IPS-20b (cell line): ENCODE measurements at regions not wholly inside any gene's neighbourhood (a gene's known extent, or its start where the extent isn't known, plus 50 kb on each side); places are given as distances from the start of the nearest gene placed in this dataset.
"Not testable (repeated sequence)": the region's sequence is repeated elsewhere in the genome, so short reads cannot be mapped to it uniquely, and the experiment has no call there.

ENCODE experiments used
- H3K27ac ChIP-seq: one replicate; pipeline ENCODE4 v1.5.1; 2013; ENCODE audit warnings: low read length
- H3K27me3 ChIP-seq: 2 replicates; pipeline ENCODE4 v1.6.1; 2013; ENCODE audit warnings: mild to moderate bottlenecking, low read length, inconsistent platforms; ENCODE audit not compliant: insufficient read depth
- H3K36me3 ChIP-seq: 2 replicates; pipeline ENCODE4 v1.6.1; 2013; ENCODE audit warnings: low read depth, mild to moderate bottlenecking, inconsistent platforms, low read length, moderate library complexity; ENCODE audit not compliant: insufficient read depth
- H3K4me1 ChIP-seq: 2 replicates; pipeline ENCODE4 v1.6.1; 2013; ENCODE audit warnings: mild to moderate bottlenecking, control low read depth, inconsistent platforms, low read length, moderate library complexity; ENCODE audit not compliant: insufficient read depth
- H3K4me3 ChIP-seq: 2 replicates; pipeline ENCODE4 v1.5.1; 2013; ENCODE audit warnings: mild to moderate bottlenecking, low read length, inconsistent platforms
- H3K9ac ChIP-seq: 2 replicates; pipeline ENCODE4 v1.6.1; 2013; ENCODE audit warnings: low read depth, mild to moderate bottlenecking, inconsistent platforms, low read length, moderate library complexity
- H3K9me3 ChIP-seq: 2 replicates; pipeline ENCODE4 v1.6.1; 2013; ENCODE audit warnings: mild to moderate bottlenecking, low read depth, low read length, inconsistent platforms; ENCODE audit not compliant: insufficient read depth

GRCh38 chr9:40927260-40927631 lies 201.2 kb downstream of the FOXD4L6 start:
- Histone ChIP-seq H3K9me3 (peaks cover 89% of the 10 kb centered on the region), H3K4me3 (no peak overlapping the region), H3K9ac (no peak overlapping the region), H3K4me1 (no peaks in the 10 kb centered on the region), H3K27ac (no peak overlapping the region), H3K27me3 (peaks cover 22% of the 10 kb centered on the region; the same call in 1 of the 2 replicates), H3K36me3 (no peaks in the 10 kb centered on the region)

- Histone ChIP-seq H3K9me3 (peaks cover 89% of the 10 kb centered on the region), H3K27me3 (peaks cover 22% of the 10 kb centered on the region; the same call in 1 of the 2 replicates), H3K27ac (no peak overlapping the region)
Observed at GRCh38 chr9:40926404-40927259, 201.8 kb downstream of the FOXD4L6 start.

GRCh38 chr9:40925149-40925548 lies 203.3 kb downstream of the FOXD4L6 start:
- H3K36me3 ChIP-seq, result no peaks in the 10 kb centered on the region
- no peak overlapping the region for H3K4me3 ChIP-seq
- no peaks in the 10 kb centered on the region for H3K4me1 ChIP-seq
- H3K27ac ChIP-seq, result no peak overlapping the region
- H3K9ac ChIP-seq, result no peak overlapping the region
- H3K27me3 ChIP-seq, result peaks cover 22% of the 10 kb centered on the region; the same call in 1 of the 2 replicates
- H3K9me3 ChIP-seq, result peaks cover 78% of the 10 kb centered on the region

More at GRCh38 chr9:40926404-40927259, 201.8 kb downstream of the FOXD4L6 start:
- no peak overlapping the region for H3K4me3 ChIP-seq
- no peaks in the 10 kb centered on the region for H3K36me3 ChIP-seq
- no peaks in the 10 kb centered on the region for H3K4me1 ChIP-seq
- no peak overlapping the region for H3K9ac ChIP-seq

GRCh38 chr9:40916399-40916783 lies 212.1 kb downstream of the FOXD4L6 start:
- H3K4me1 ChIP-seq, H3K9ac ChIP-seq, H3K27me3 ChIP-seq, H3K4me3 ChIP-seq, H3K36me3 ChIP-seq, H3K27ac ChIP-seq: not testable (repeated sequence)
- peaks cover 60% of the 10 kb centered on the region for H3K9me3 ChIP-seq

- not testable (repeated sequence) for H3K27ac ChIP-seq, H3K27me3 ChIP-seq, H3K36me3 ChIP-seq, H3K4me1 ChIP-seq, H3K9ac ChIP-seq, H3K4me3 ChIP-seq
- peaks cover 66% of the 10 kb centered on the region for H3K9me3 ChIP-seq
Observed at GRCh38 chr9:40915660-40916398, 212.7 kb downstream of the FOXD4L6 start.

GRCh38 chr9:40914772-40915659 lies 213.5 kb downstream of the FOXD4L6 start:
- Histone ChIP-seq H3K36me3 (no peaks in the 10 kb centered on the region), H3K27ac (no peak overlapping the region), H3K4me1 (no peaks in the 10 kb centered on the region), H3K9ac (no peak overlapping the region), H3K27me3 (no peaks in the 10 kb centered on the region; the same call in 1 of the 2 replicates), H3K9me3 (peaks cover 72% of the 10 kb centered on the region), H3K4me3 (no peak overlapping the region)

- Histone ChIP-seq H3K4me3 (no peak overlapping the region), H3K36me3 (no peaks in the 10 kb centered on the region), H3K27me3 (no peaks in the 10 kb centered on the region; the same call in 1 of the 2 replicates), H3K4me1 (no peaks in the 10 kb centered on the region), H3K27ac (no peak overlapping the region), H3K9me3 (peaks cover 77% of the 10 kb centered on the region), H3K9ac (no peak overlapping the region)
Observed at GRCh38 chr9:40913928-40914673, 214.4 kb downstream of the FOXD4L6 start.

GRCh38 chr9:40913096-40913719 lies 215.3 kb downstream of the FOXD4L6 start:
- H3K4me3 ChIP-seq, result no peak overlapping the region
- no peaks in the 10 kb centered on the region; the same call in 1 of the 2 replicates for H3K27me3 ChIP-seq
- H3K4me1 ChIP-seq, result no peaks in the 10 kb centered on the region
- H3K27ac ChIP-seq, result no peak overlapping the region
- H3K9ac ChIP-seq, result no peak overlapping the region
- H3K36me3 ChIP-seq, result no peaks in the 10 kb centered on the region
- H3K9me3 ChIP-seq, result peaks cover 86% of the 10 kb centered on the region

GRCh38 chr9:40912679-40913078 lies 215.8 kb downstream of the FOXD4L6 start:
- peaks cover 89% of the 10 kb centered on the region for H3K9me3 ChIP-seq
- not testable (repeated sequence) for H3K9ac ChIP-seq, H3K27ac ChIP-seq, H3K27me3 ChIP-seq, H3K36me3 ChIP-seq, H3K4me3 ChIP-seq, H3K4me1 ChIP-seq

GRCh38 chr9:40911647-40912046 lies 216.8 kb downstream of the FOXD4L6 start:
- Histone ChIP-seq H3K9me3 (peaks cover 98% of the 10 kb centered on the region), H3K27ac (no peak overlapping the region), H3K4me1 (no peaks in the 10 kb centered on the region), H3K9ac (no peak overlapping the region), H3K27me3 (no peaks in the 10 kb centered on the region; the same call in 1 of the 2 replicates), H3K4me3 (no peak overlapping the region), H3K36me3 (no peaks in the 10 kb centered on the region)
